Loucy (cell line): ENCODE measurements at regions not wholly inside any gene's neighbourhood (a gene's known extent, or its start where the extent isn't known, plus 50 kb on each side); places are given as distances from the start of the nearest gene placed in this dataset.

Experiments used
- H2AFZ ChIP-seq: fragments of 200-600 bp; sonication (generic); 2 replicates; pipeline ENCODE4 v1.6.0; 2016; ENCODE audit warnings: antibody characterized with exemption, mild to moderate bottlenecking, low read length, moderate library complexity
- H3F3A ChIP-seq: fragments of 200-600 bp; 2 replicates; pipeline ENCODE4 v1.6.0; 2016; ENCODE audit warnings: antibody characterized with exemption, low read depth, mild to moderate bottlenecking
- H3K27me3 ChIP-seq: fragments of 200-600 bp; sonication (generic); 2 replicates; pipeline ENCODE4 v1.6.1; 2014; ENCODE audit warnings: low read length, mild to moderate bottlenecking; ENCODE audit not compliant: insufficient read depth, poor library complexity, severe bottlenecking
- H3K36me3 ChIP-seq: fragments of 200-600 bp; sonication (generic); 2 replicates; pipeline ENCODE4 v1.6.1; 2016; ENCODE audit warnings: low read length; ENCODE audit not compliant: insufficient read depth
- H3K4me1 ChIP-seq: fragments of 200-600 bp; sonication (generic); 2 replicates; pipeline ENCODE4 v1.5.1; 2014; ENCODE audit warnings: low read length, mild to moderate bottlenecking; ENCODE audit not compliant: insufficient read depth, poor library complexity, severe bottlenecking
- H3K4me2 ChIP-seq: fragments of 200-600 bp; sonication (generic); 2 replicates; pipeline ENCODE4 v1.6.0; 2014; ENCODE audit warnings: antibody characterized with exemption, low read length, low read depth, mild to moderate bottlenecking; ENCODE audit not compliant: poor library complexity, severe bottlenecking
- H3K4me3 ChIP-seq: fragments of 200-600 bp; sonication (generic); 2 replicates; pipeline ENCODE4 v1.5.1; 2014; ENCODE audit warnings: low read length, mild to moderate bottlenecking, mixed read lengths; ENCODE audit not compliant: poor library complexity, severe bottlenecking
- H3K79me2 ChIP-seq: fragments of 200-600 bp; sonication (generic); 2 replicates; pipeline ENCODE4 v1.6.1; 2014; ENCODE audit warnings: low read length; ENCODE audit not compliant: insufficient read depth
- H3K9ac ChIP-seq: fragments of 200-600 bp; sonication (generic); 2 replicates; pipeline ENCODE4 v1.6.0; 2014; ENCODE audit warnings: mild to moderate bottlenecking, low read depth, low read length, moderate library complexity; ENCODE audit not compliant: poor library complexity, severe bottlenecking
- H3K9me2 ChIP-seq: fragments of 200-600 bp; sonication (generic); replicated peaks from 2 replicates; pipeline ENCODE4 v1.6.1; 2016; ENCODE audit warnings: low read depth, low read length, mixed read lengths
- H3K9me3 ChIP-seq: fragments of 200-600 bp; sonication (generic); 2 replicates; pipeline ENCODE4 v1.6.1; 2014; ENCODE audit warnings: mild to moderate bottlenecking, antibody characterized with exemption, low read length, low read depth; ENCODE audit not compliant: insufficient read depth
- H4K20me1 ChIP-seq: fragments of 200-600 bp; sonication (generic); 2 replicates; pipeline ENCODE4 v1.6.0; 2014; ENCODE audit warnings: antibody characterized with exemption, low read length, mild to moderate bottlenecking; ENCODE audit not compliant: insufficient read depth, poor library complexity, severe bottlenecking
- EZH2phosphoT487 ChIP-seq: fragments of 200-600 bp; IDR thresholded peaks from 2 replicates; pipeline ENCODE4 v1.6.1; 2018; ENCODE audit warnings: antibody characterized with exemption, mild to moderate bottlenecking, moderate library complexity, borderline replicate concordance
- TF ChIP-seq, protein P1 (sequence below): fragments of 200-600 bp; sonication (generic); conservative IDR thresholded peaks from 2 replicates; pipeline ENCODE4 v1.5.1; 2014; ENCODE audit warnings: mild to moderate bottlenecking, antibody characterized with exemption, low read length

DNA sequence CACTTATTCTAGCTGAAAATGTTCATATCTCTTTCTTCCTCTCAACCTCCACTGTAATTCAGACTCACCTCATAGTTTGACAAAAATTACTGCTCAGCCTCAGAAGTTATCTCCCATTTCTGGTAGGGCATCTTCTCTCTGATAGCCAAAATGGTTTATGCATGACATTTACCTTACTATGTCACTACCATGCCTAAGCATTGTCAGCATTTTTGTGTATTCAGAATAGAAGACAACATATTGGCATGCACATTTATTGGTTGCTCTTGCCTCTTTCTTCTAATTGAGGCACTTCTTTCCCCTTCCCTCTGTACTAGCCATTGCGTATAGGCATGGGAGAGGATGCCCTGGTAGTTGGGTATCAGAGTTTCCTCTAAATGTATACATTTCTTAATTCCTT lies 406.1 kb upstream of the DCC start:
- Histone ChIP-seq H3K27me3 (no peaks in the 10 kb centered on the region), H3K4me1 (no peaks in the 10 kb centered on the region), H3K4me2 (no peak overlapping the region), H3K36me3 (no peaks in the 10 kb centered on the region), H3K4me3 (no peak overlapping the region), H3K9me3 (no peaks in the 10 kb centered on the region), H3F3A (no peaks in the 10 kb centered on the region), H4K20me1 (no peaks in the 10 kb centered on the region), H2AFZ (no peak overlapping the region), H3K79me2 (no peaks in the 10 kb centered on the region), H3K9me2 (no peaks in the 10 kb centered on the region), H3K9ac (no peak overlapping the region)
- TF ChIP-seq EZH2phosphoT487 = no peak

- Histone ChIP-seq H3K4me3 (no peak overlapping the region), H3K9me2 (no peaks in the 10 kb centered on the region)
Measured at GRCh38 chr18:51936115-51936514, 403.9 kb upstream of the DCC start.

GRCh38 chr18:51941999-51942398 lies 398.0 kb upstream of the DCC start:
- Histone ChIP-seq H2AFZ (no peak overlapping the region), H3F3A (no peaks in the 10 kb centered on the region)
- TF ChIP-seq, protein P1, sequence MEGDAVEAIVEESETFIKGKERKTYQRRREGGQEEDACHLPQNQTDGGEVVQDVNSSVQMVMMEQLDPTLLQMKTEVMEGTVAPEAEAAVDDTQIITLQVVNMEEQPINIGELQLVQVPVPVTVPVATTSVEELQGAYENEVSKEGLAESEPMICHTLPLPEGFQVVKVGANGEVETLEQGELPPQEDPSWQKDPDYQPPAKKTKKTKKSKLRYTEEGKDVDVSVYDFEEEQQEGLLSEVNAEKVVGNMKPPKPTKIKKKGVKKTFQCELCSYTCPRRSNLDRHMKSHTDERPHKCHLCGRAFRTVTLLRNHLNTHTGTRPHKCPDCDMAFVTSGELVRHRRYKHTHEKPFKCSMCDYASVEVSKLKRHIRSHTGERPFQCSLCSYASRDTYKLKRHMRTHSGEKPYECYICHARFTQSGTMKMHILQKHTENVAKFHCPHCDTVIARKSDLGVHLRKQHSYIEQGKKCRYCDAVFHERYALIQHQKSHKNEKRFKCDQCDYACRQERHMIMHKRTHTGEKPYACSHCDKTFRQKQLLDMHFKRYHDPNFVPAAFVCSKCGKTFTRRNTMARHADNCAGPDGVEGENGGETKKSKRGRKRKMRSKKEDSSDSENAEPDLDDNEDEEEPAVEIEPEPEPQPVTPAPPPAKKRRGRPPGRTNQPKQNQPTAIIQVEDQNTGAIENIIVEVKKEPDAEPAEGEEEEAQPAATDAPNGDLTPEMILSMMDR = no peak
- no peak for TF ChIP-seq EZH2phosphoT487

More at GRCh38 chr18:51936115-51936514, 403.9 kb upstream of the DCC start:
- H3K9ac ChIP-seq = no peak overlapping the region
- no peaks in the 10 kb centered on the region for H3F3A ChIP-seq
- H3K27me3 ChIP-seq = no peaks in the 10 kb centered on the region
- H3K9me3 ChIP-seq = no peaks in the 10 kb centered on the region
- H2AFZ ChIP-seq = no peak overlapping the region
- no peaks in the 10 kb centered on the region for H3K36me3 ChIP-seq
- no peaks in the 10 kb centered on the region for H3K79me2 ChIP-seq
- no peaks in the 10 kb centered on the region for H4K20me1 ChIP-seq
- H3K4me1 ChIP-seq = no peaks in the 10 kb centered on the region
- H3K4me2 ChIP-seq = no peak overlapping the region
- TF ChIP-seq, protein P1 = no peak
- no peak for TF ChIP-seq EZH2phosphoT487

GRCh38 chr18:51943281-51943680 lies 396.7 kb upstream of the DCC start:
- Histone ChIP-seq H3K4me2 (no peak overlapping the region), H2AFZ (no peak overlapping the region), H3K27me3 (no peaks in the 10 kb centered on the region), H3K4me1 (no peaks in the 10 kb centered on the region), H3K9ac (no peak overlapping the region), H3F3A (no peaks in the 10 kb centered on the region), H3K4me3 (no peak overlapping the region), H3K9me3 (no peaks in the 10 kb centered on the region), H3K36me3 (no peaks in the 10 kb centered on the region), H3K9me2 (no peaks in the 10 kb centered on the region), H4K20me1 (no peaks in the 10 kb centered on the region), H3K79me2 (no peaks in the 10 kb centered on the region)
- TF ChIP-seq EZH2phosphoT487 = no peak

More at GRCh38 chr18:51941999-51942398, 398.0 kb upstream of the DCC start:
- Histone ChIP-seq H3K9me3 (no peaks in the 10 kb centered on the region), H3K27me3 (no peaks in the 10 kb centered on the region), H3K4me2 (no peak overlapping the region), H3K4me1 (no peaks in the 10 kb centered on the region), H3K9me2 (no peaks in the 10 kb centered on the region), H4K20me1 (no peaks in the 10 kb centered on the region), H3K4me3 (no peak overlapping the region), H3K79me2 (no peaks in the 10 kb centered on the region), H3K9ac (no peak overlapping the region), H3K36me3 (no peaks in the 10 kb centered on the region)
